H54 (cell line): ENCODE measurements at regions not wholly inside any gene's neighbourhood (a gene's known extent, or its start where the extent isn't known, plus 50 kb on each side); places are given as distances from the start of the nearest gene placed in this dataset.

ENCODE experiments used
- DNase-seq: peaks from one replicate; pipeline ENCODE4 v3.0.0; 2011; ENCODE audit warnings: low spot score, mixed read lengths; ENCODE audit not compliant: insufficient read length
- FAIRE-seq: peaks from 3 replicates; lab custom pipeline; 2011; peaks lifted over from hg19 to GRCh38; lab: Jason Lieb, UNC
- POLR2A ChIP-seq: IDR thresholded peaks from 2 replicates; pipeline ENCODE4 v1.6.1; 2011; ENCODE audit warnings: low read depth, mild to moderate bottlenecking, low read length

DNA sequence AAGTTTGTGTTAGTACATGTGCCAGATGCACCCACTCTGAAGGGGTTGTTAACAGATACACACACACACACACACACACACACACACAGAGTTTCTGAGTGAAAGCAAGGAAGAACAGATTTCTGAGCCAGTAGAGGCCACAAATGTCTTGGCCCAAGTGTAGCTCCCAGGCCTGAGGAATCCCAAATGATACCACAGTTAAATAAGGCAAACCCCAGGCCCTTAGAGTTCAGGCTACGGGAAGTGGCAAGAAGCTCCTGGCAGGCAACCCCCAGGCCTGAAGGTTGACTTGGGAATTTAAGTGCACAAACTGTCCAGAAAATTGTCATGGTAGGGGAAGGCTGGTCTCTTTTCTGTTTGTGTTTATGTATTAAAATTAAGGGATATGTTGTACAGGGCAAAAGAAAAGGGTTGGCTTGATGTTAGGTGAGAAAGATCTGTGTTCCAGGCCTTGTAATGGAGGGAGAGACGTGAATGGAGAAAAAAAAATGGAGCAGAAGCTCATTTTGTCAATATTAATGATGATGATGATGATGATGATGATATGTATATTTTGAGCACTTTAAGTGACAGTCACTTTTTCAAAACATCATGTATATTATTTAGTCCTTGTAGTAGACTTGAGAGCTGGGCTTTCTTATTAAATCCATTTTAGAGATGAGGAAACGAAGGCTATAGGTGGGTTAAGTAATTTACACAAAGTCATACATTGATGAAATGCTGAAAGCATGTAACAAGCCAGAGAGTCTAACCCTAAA is 317.0 kb upstream of the JAG1 start:
- FAIRE-seq: no peak
- no peak for DNase-seq
- no peak for TF ChIP-seq POLR2A

DNA sequence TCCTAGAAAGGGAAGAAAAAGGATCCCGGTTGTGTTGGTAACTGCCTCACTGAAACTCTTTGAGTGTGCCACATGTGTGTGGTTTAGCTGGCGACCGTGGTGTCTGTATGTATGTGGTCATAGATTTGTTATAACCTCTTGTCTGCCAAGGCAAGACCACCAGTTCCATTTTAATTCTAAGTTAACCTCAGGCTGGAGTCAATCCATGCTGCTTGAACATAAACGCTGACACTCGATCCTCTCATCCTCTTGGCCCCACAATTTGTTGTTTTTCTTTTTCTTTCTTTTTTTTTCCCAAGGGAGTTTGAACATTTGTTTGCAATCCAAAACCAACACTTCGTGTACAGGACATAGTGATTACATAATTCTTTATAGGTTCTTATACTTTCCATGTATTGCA is 318.9 kb upstream of the JAG1 start:
- no peak for DNase-seq
- FAIRE-seq: no peak
- no peak for TF ChIP-seq POLR2A

DNA sequence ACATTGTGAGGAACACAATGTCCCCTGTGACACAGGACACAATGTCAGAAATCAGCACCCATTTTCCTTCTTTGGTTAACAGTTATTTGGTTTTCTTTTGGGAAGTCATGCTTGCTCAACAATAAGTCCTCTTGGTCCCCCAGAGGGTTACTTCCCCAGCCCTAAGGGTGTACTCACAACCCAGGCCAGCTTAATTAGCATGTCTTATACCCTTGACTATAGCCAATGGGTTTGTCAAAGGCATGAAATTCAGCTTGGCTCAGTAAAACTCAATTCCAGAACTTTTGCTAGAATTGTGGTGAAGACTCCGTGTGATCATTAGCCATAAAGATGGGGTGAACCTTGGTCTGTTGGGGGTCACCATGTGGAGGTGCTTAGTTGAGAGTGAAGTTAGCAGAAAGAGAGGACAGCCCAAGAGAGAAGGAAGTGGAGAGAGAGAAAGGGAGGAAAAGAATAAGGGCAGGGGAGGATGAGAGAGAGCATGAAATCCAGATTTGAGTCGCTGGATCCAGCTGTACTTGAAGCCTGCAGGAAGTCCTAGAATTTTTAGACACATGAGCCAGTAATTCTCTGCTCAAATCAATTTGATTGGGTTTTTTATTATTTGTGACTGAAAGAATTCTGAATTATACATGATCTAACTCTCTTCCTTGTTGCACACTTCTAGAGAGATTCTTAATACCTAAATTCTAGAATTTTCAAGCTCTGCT is 321.3 kb upstream of the JAG1 start:
- no peak for TF ChIP-seq POLR2A
- no peak for FAIRE-seq
- DNase-seq: no peak

DNA sequence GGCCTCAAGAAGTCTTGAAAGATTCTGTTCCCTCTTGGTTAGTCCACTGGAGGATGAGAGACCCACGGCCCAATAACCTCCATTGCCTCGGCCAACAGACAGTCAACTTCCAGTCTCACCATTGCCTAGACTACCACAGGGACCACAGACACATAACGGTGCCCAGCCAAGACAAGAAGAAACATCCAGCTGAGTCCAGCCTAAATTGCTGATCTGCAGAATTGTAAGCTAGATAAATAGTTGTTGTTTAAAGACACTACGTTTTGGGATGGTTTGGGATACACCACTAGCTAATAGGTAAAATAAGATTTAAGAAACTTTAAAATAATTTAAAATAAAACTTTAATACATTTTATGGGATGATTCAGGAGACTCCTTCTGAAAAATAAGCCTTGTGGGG is 324.7 kb upstream of the JAG1 start:
- FAIRE-seq (no peak), DNase-seq (no peak)

DNA sequence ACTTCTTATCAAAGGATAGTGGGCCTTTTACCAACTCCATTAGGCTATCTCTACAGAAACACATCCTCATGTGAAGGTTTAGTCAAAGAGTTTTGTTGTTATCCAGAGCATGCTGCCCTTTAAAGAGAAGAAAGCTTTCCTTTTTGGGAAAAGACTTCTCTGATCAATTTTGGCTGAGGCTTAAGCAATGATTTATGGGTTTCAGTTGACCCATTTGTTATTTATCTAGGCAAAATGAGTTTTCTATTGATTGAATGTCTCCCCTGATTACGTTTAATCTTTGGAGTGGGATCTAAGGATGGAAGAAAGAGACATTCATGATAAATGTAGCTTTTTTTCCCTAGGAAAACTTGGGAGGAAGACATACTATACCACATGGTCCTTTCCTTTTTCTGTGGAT is 326.6 kb upstream of the JAG1 start:
- no peak for DNase-seq
- no peak for TF ChIP-seq POLR2A
- no peak for FAIRE-seq

More for the DNA sequence above, 324.7 kb upstream of the JAG1 start:
- no peak for TF ChIP-seq POLR2A

DNA sequence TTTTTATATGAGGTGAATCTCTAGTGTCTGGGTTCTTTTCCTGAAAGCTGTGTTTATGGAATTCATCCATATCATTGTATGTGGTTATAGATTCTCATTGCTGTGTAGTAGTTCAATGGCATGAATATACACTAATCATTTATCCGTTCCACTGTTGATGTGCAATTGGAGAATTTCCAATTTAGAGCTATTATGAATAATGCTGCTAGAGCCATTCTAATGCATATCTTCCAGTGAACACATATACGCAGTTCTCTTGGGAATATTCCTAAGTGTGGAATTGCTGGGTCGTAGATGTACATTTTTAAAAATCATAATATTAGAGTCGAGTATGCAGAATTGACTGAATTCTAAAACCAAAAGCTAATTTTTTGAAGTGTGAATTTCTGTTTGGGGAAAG is 327.5 kb upstream of the JAG1 start:
- no peak for FAIRE-seq
- TF ChIP-seq POLR2A: no peak
- no peak for DNase-seq

DNA sequence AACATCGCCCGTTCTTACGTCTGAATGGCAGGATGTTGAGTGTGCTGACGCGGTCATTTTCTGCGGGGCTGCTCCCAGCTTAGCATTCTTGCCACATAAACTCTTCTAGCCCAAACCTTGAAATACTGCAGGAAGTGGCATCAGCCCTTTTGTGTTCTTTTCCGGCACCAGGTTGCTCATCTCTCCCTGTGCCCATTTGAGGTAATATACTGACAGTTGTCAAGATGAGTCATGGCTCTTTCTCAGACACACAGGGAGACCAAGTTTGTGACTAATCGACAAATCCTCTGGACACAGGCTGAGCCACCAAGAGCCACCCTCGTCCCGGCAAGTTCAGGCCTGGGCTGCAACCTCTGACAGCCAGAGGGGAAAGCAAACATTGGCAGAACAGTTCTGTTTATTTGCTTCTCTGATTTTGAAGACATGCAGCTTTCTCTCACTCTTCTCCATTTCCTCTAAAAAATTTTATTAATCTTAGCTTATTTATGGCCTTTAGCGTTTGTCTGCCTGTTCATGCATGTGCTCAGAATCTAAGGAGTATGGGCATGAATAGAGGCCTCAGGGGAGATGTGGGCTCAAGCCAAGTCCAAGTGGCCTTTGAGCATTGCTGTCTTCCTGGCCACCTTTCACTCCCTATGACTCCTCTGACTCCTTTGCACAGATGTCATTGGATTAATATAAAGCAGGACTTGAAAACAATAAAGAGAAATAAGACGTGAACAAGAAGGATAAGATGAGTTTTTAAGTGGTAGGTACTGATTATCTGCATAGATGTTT is 328.2 kb upstream of the JAG1 start:
- TF ChIP-seq POLR2A: no peak
- peak; percentile 83 for FAIRE-seq
- peak; percentile 44 for DNase-seq

DNA sequence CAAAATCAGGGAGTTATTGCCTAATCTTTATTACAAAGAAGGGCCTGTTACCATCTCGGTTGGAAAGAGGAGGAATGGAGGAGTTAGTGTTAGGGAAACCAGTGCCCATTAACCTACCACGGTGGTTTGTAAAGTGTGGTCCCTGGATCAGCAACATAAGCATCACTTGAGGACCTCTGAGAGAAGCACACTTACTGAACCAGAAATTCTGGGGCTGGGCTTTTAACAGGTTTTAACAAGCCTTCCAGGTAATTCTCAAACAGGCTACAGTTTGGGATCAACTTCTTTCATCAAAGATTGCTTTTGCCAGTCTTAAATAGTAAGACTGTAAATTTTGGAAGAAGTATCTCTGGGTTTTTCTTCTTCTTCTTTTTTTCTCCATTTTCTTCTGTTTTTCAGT is 329.5 kb upstream of the JAG1 start:
- DNase-seq: no peak
- no peak for FAIRE-seq
- TF ChIP-seq POLR2A: no peak

DNA sequence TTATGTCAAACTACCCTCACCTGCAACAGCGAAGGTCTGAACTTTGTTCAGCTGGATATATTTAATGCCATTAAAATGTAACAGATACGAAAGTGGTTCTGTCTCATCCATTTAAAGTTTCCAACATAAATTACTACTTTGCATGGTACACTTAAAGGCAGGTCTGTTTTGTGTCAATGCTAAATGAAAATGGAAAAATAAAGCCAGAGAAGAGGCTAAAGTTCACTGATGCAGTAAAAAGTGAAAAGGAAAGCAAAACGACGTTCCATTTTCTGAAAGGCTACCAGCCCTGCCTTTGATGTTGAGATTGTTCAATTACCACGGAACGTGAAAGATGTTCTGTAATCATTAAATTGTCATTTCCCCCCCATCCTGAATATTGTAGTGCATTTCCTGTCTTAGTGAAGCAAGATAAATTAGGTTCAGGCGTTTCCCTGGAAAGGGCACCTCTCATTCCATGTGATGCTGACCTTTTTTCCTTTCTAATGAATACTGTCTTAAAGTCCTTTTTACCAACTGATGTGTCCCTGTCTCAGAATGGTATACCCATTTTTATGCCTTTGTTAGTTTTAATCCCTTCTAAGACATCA is 334.7 kb upstream of the JAG1 start:
- TF ChIP-seq POLR2A: no peak
- DNase-seq (no peak), FAIRE-seq (no peak)

DNA sequence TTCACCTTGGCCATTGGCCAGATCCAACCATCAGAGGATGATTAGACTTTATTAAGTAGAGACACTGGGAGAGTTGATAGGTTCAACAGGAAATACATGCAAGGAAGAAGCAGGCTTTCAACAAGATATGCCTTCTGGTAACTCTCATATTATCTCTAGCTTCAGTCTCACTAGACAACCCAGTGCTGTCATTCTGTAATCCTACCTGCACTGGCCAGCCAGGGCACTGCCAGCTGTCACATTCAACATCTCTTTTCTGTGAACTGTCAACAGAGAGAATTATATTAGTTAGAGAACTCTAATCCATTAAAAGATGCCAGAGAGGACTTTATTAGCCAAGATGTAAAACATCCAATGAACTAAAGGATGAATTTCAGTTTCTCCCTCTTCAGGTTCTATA is 337.9 kb upstream of the JAG1 start:
- no peak for TF ChIP-seq POLR2A
- FAIRE-seq (no peak), DNase-seq (no peak)

DNA sequence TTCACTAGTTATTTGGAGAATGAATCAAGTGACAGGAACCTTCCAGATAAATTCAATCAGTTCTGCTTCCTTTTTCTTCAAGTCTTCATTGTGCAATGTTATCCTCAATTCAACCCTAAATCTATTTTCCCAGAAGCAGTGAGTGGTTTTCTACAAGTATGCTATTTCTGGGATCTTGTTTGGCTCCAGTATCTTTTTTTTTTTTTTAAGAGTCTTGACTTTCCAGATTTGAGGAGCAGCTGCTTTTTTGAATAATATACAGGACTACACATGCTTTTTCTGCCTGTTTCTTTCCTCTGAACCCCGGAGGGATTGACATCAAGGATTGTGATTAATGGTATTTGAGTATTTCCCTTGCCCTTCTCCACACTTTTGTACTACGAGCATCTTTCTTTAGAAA is 339.2 kb upstream of the JAG1 start:
- no peak for TF ChIP-seq POLR2A
- FAIRE-seq (no peak), DNase-seq (no peak)

DNA sequence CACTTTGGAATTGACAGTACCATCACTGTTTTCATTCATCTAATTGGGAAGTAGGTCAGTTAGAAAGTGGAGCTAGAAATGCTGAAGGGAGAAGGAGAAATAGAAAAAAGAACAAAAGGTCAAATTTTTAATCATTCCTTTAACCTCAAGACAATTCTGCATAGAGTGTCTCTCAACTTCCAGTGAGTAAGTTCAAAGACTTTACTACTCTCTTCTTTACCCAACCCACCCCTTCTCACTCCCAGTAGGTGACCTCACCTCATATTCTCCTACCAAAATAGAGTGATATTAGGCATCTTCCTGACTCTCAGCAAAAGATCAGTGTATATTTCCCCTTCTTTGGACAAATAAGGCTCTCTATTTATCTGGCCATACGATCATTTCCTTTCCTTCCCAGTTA is 340.0 kb upstream of the JAG1 start:
- no peak for TF ChIP-seq POLR2A
- DNase-seq (no peak), FAIRE-seq (no peak)

DNA sequence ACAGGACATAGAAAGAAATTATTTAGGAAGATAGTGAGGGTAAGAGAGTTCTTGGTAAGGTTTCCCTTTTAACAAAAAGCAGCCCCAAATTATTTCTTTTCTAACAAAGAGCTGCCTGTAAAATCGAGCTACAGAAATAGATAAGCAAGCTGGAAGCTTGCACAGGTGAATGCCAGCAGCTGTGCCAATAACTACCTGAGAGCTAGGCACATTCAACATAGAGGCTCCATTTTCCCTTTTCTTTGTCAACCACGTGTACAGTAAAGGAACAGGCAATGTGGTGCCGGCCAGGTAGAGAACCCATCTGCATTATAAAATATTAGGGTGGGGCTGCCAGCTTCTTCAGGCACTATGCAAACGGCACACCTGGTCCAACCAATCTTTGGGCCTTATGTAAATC is 341.6 kb upstream of the JAG1 start:
- no peak for TF ChIP-seq POLR2A
- no peak for FAIRE-seq
- DNase-seq: no peak

DNA sequence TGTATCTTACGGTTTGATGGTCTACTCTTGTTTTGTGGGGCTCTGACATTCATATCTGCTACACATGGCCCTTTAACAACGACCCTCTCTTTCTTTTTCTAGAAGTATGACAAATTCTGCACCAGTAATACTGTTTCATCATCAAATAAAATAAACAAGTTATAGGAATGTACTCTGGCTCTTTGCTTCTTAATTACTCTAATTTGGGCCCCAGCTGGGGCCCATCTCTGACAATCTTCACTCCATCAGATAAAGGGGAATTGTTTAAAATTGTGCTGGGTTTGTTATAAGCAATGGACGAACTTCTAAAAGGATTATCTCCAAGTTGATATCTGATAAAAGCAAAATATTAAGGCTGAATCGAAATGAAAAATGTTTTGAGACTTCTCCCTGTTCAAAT is 343.6 kb upstream of the JAG1 start:
- no peak for TF ChIP-seq POLR2A
- FAIRE-seq (no peak), DNase-seq (no peak)
